ENCODE measurements at regions not wholly inside any gene's neighbourhood (a gene's known extent, or its start where the extent isn't known, plus 50 kb on each side); places are given as distances from the start of the nearest gene placed in this dataset.
A peak's percentile ranks its signal among the peaks of the same experiment; 100 is the strongest.
"Not testable (repeated sequence)": the region's sequence is repeated elsewhere in the genome, so short reads cannot be mapped to it uniquely, and the experiment has no call there.

GRCh38 chr11:97048481-97048880 is 658.7 kb downstream of the JRKL start:
- DNase-seq: no peak

GRCh38 chr11:97060184-97060583 is 670.4 kb downstream of the JRKL start:
- no peak for DNase-seq

GRCh38 chr11:97069160-97069559 is 679.3 kb downstream of the JRKL start:
- DNase-seq: no peak

GRCh38 chr11:97072420-97072819 is 682.6 kb downstream of the JRKL start:
- no peak for DNase-seq

- not testable (repeated sequence) for DNase-seq
These were observed 686.9 kb downstream of the JRKL start for GRCh38 chr11:97076666-97077065.

- DNase-seq: no peak
These were observed 688.6 kb downstream of the JRKL start for GRCh38 chr11:97078443-97078842.

GRCh38 chr11:97079244-97079643 is 689.4 kb downstream of the JRKL start:
- DNase-seq: peak; percentile 63

GRCh38 chr11:97087419-97087818 is 697.6 kb downstream of the JRKL start:
- no peak for DNase-seq

- DNase-seq: no peak
These were observed 703.0 kb downstream of the JRKL start for GRCh38 chr11:97092823-97093222.

- DNase-seq: not testable (repeated sequence)
These were observed 712.4 kb downstream of the JRKL start for GRCh38 chr11:97102180-97102579.

- DNase-seq: no peak
These were observed 717.8 kb downstream of the JRKL start for GRCh38 chr11:97107604-97108003.

GRCh38 chr11:97109078-97109477 is 719.3 kb downstream of the JRKL start:
- DNase-seq: no peak

- no peak for DNase-seq
These were observed 720.6 kb downstream of the JRKL start for GRCh38 chr11:97110376-97110775.

- DNase-seq: no peak
These were observed 721.7 kb downstream of the JRKL start for GRCh38 chr11:97111559-97111958.

- DNase-seq: no peak
These were observed 728.9 kb downstream of the JRKL start for GRCh38 chr11:97118614-97119200.

- DNase-seq: no peak
These were observed 733.4 kb downstream of the JRKL start for GRCh38 chr11:97123237-97123636.

- no peak for DNase-seq
These were observed 746.3 kb downstream of the JRKL start for GRCh38 chr11:97136067-97136466.

GRCh38 chr11:97140885-97141494 is 751.2 kb downstream of the JRKL start:
- peak; percentile 56 for DNase-seq

- DNase-seq: no peak
These were observed 753.6 kb downstream of the JRKL start for GRCh38 chr11:97143463-97143862.

- DNase-seq: no peak
These were observed 759.9 kb downstream of the JRKL start for GRCh38 chr11:97149741-97150140.

- no peak for DNase-seq
These were observed 767.5 kb downstream of the JRKL start for GRCh38 chr11:97157221-97157740.

GRCh38 chr11:97158243-97158642 is 768.4 kb downstream of the JRKL start:
- no peak for DNase-seq

GRCh38 chr11:97163631-97164191 is 773.9 kb downstream of the JRKL start:
- DNase-seq: no peak
